Tibial nerve (tissue), 3 donors: ENCODE measurements at regions not wholly inside any gene's neighbourhood (a gene's known extent, or its start where the extent isn't known, plus 50 kb on each side); places are given as distances from the start of the nearest gene placed in this dataset.

ENCODE experiments used
- CTCF ChIP-seq, 5 experiments: fragments of 200-600 bp in 3 of 5; fragments of 450-650 bp in 2 of 5; sonication (generic) in 3 of 5; IDR thresholded peaks; one replicate each; pipeline ENCODE4 v1.5.1; 2016 to 2019; ENCODE audit warnings: antibody characterized with exemption in 5 of 5, mild to moderate bottlenecking in 3 of 5, moderate library complexity in 2 of 5
- POLR2A ChIP-seq, 2 donors: fragments of 450-650 bp; IDR thresholded peaks; one replicate each; pipeline ENCODE4 v1.6.1; 2017; ENCODE audit warnings: antibody characterized with exemption in 2 of 2, mild to moderate bottlenecking in 2 of 2, moderate library complexity in 2 of 2

GRCh38 chr15:37223089-37223488 lies 122.7 kb upstream of the MEIS2 start:
- TF ChIP-seq POLR2A (IDR thresholded peaks at IDR 0.05) (no peak), CTCF (IDR thresholded peaks at IDR 0.05) (no peak)
